GM19455 (cell line): ENCODE measurements at regions not wholly inside any gene's neighbourhood (a gene's known extent, or its start where the extent isn't known, plus 50 kb on each side); places are given as distances from the start of the nearest gene placed in this dataset.
"Not testable (repeated sequence)": the region's sequence is repeated elsewhere in the genome, so short reads cannot be mapped to it uniquely, and the experiment has no call there.

Experiments
- ATAC-seq: cut with Tn5 transposase; IDR thresholded peaks from one replicate; pipeline ENCODE4 v1.9.1; 2021; ENCODE audit not compliant: unreplicated experiment

- no peak for ATAC-seq
Measured at GRCh38 chr2:234409590-234409989, 87.3 kb downstream of the ARL4C start.

- no peak for ATAC-seq
Measured at GRCh38 chr2:234406085-234406484, 90.8 kb downstream of the ARL4C start.

- no peak for ATAC-seq
Measured at GRCh38 chr2:234405462-234405861, 91.4 kb downstream of the ARL4C start.

GRCh38 chr2:234404957-234405356 is 91.9 kb downstream of the ARL4C start:
- no peak for ATAC-seq

GRCh38 chr2:234403751-234404150 is 93.1 kb downstream of the ARL4C start:
- ATAC-seq = no peak

GRCh38 chr2:234403074-234403473 is 93.8 kb downstream of the ARL4C start:
- no peak for ATAC-seq

GRCh38 chr2:234401426-234401825 is 95.5 kb downstream of the ARL4C start:
- no peak for ATAC-seq

- ATAC-seq = no peak
Measured at GRCh38 chr2:234399451-234400246, 97.2 kb downstream of the ARL4C start.

- ATAC-seq = no peak
Measured at GRCh38 chr2:234398531-234398930, 98.3 kb downstream of the ARL4C start.

GRCh38 chr2:234395891-234396420 is 100.9 kb downstream of the ARL4C start:
- ATAC-seq = no peak

- ATAC-seq = no peak
Measured at GRCh38 chr2:234394450-234394849, 102.4 kb downstream of the ARL4C start.

GRCh38 chr2:234393354-234393753 is 103.5 kb downstream of the ARL4C start:
- no peak for ATAC-seq

- no peak for ATAC-seq
Measured at GRCh38 chr2:234392041-234392615, 104.8 kb downstream of the ARL4C start.

GRCh38 chr2:234391625-234392024 is 105.3 kb downstream of the ARL4C start:
- no peak for ATAC-seq

GRCh38 chr2:234389661-234390060 is 107.2 kb downstream of the ARL4C start:
- not testable (repeated sequence) for ATAC-seq

- no peak for ATAC-seq
Measured at GRCh38 chr2:234388591-234388990, 108.3 kb downstream of the ARL4C start.

- ATAC-seq = no peak
Measured at GRCh38 chr2:234386971-234387370, 109.9 kb downstream of the ARL4C start.

GRCh38 chr2:234382131-234382530 is 114.8 kb downstream of the ARL4C start:
- ATAC-seq = no peak

- ATAC-seq = not testable (repeated sequence)
Measured at GRCh38 chr2:234378958-234379357, 117.9 kb downstream of the ARL4C start.

- ATAC-seq = no peak
Measured at GRCh38 chr2:234378440-234378839, 118.4 kb downstream of the ARL4C start.

- no peak for ATAC-seq
Measured at GRCh38 chr2:234377761-234378391, 119.0 kb downstream of the ARL4C start.

- ATAC-seq = no peak
Measured at GRCh38 chr2:234376229-234376628, 120.7 kb downstream of the ARL4C start.
